ENCODE measurements at regions not wholly inside any gene's neighbourhood (a gene's known extent, or its start where the extent isn't known, plus 50 kb on each side); places are given as distances from the start of the nearest gene placed in this dataset.
"Not testable (repeated sequence)": the region's sequence is repeated elsewhere in the genome, so short reads cannot be mapped to it uniquely, and the experiment has no call there.

GRCh38 chr16:24624102-24624501 is 84.7 kb downstream of the RBBP6 start:
- no peak for DNase-seq

DNA sequence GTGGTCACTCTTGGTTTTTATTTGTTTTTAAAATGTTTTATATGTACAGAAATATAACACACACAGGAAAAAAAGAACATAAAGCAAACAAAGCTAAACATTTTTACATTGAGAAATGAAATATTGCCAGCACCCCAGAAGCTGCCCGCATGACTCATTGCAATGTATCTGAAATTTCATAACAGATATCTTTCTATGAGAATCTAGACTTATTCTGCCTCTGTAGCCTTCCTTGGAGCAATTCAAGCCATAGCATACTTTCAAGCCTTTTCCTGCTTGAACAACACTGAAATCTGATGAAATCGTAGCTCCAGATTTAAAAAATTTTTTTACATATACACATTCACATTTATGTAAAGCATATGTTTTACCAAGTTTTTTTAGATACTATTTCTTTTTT is 86.9 kb downstream of the RBBP6 start:
- DNase-seq, result no peak

DNA sequence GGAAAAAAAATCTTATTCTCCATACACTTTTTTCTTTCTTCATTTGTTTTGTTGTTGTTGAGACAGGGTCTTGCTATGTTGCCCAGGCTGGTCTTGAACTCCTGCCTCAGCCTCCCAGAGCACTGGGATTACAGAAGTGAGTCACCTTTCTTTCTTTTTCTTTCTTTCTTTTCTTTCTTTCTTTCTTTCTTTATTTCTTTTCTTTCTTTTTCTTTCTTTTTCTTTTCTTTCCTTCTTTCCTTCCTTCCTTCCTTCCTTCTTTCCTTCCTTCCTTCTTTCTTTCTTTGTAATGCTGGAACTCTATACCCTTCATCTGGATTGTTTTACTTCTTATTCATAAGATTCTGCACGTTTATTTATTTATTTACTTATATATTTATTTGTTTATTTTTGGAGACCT is 94.5 kb upstream of the TNRC6A start:
- DNase-seq, result no peak

DNA sequence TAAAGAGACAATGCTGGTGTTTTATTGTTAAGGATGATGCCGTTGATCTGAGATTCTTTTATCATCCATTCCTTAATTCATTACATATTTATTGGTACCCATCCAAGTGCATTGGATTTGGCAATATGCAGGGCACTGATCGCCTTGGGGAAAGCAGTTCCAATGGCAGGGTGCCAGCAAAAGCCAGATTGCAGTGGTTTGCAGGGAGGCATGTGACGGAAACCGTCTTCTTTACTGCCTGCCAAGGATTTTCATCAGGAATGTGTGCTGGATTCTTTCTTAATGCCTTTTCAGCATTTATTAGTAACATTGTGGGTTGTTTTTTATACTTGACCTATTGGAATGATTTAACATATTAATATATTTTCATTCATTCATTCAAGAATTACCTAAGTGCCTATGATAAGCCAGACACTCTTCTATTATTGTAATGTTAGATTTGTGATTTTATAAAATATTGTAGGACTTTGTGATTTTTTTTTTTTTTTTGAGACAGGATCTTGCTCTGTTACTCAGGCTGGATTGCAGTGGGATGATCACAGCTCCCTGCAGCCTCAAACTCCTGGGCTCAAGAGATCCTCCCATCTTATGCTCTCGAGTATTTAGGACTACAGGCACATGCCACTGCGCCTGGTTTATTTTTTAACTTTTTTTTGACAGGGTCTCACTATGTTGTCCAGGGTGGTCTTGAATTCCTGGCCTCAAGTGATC is 93.4 kb upstream of the TNRC6A start:
- peak in 1 of 2 experiments; percentile 52 for DNase-seq

- no peak for DNase-seq
Observed at GRCh38 chr16:24639769-24640168, 89.7 kb upstream of the TNRC6A start.

GRCh38 chr16:24643489-24643888 is 86.0 kb upstream of the TNRC6A start:
- no peak for DNase-seq

DNA sequence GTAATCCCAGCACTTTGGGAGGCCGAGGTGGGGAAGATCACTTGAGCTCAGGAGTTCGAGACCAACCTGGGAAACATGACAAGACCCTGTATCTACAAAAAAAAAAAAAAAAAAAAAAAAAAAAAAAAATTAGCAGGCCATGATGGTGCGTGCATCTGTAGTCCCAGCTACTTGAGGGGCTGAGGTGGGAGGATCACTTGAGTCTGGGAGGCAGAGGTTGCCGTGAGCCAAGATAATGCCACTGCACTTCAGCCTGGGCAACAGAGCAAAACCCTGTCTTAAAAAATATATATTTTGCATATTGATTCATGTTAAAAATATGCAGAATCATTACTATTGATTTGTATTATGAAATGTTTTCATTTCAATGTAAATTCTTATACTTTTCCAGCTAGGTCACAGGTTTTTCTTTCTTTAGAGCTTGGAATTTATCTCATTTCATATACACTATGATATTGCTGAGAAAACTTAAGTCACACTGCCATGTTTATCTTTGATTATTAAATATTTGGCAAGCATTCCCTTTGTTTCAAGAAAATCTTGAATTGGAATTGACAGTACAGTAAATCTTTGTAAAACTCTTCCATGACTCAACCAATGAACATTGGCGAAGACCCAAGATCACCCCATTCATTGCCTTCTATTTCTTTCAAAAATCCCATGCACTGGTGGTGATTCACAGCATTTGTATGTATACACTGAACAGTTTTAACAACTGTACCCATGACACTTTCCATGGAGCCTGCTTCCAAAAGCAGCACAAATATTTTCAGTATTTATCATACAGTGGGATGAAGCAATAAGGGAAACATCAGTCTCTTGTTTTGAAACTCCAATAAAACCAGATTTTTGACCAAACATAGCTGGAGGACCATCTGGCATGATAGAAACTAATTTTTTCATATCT is 83.5 kb upstream of the TNRC6A start:
- DNase-seq, result no peak

- DNase-seq, result no peak
Observed at GRCh38 chr16:24646646-24646995, 82.8 kb upstream of the TNRC6A start.

DNA sequence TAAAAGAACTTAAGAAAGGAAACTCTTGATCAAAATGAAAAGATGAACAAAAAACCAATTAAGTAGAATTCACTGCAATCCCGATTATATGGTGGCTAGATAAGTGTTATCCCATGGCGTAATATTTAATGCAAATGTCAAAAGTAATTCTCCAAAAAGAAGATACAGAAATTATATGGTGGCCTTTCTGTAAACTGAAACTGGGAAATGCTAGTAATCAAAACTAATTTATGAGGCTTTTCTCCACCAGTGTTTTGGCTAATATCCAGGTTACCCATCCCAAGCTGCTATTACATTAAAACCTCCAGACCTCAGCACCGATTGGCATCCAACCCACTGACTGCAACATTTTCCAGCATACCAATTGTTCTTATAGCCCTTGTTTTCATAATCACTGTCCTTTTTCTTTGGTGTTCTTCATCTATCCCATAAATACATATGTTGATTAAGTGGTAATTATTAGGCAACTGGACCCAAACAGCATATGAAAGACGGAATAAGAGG is 77.2 kb upstream of the TNRC6A start:
- no peak for DNase-seq

DNA sequence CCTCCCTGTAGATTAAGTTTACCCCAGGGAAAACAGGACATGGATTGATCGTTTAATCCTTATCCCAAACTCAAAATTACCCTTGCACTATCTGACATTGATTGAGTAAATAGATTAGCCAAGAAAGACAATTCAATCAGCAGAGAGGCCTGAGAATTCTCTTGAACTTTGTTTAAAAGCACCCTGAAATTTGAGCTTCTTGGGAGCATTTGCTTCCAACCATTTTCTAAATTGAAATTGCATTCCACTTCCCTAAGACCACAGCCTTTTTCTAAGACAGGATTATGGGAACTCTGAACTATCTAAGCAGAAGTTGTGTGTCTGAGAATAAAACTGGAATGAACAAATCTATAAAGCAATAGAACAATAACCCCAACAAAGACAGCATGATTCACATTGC is 76.6 kb upstream of the TNRC6A start:
- DNase-seq, result no peak

- DNase-seq, result no peak
Observed at GRCh38 chr16:24653725-24654124, 75.7 kb upstream of the TNRC6A start.

DNA sequence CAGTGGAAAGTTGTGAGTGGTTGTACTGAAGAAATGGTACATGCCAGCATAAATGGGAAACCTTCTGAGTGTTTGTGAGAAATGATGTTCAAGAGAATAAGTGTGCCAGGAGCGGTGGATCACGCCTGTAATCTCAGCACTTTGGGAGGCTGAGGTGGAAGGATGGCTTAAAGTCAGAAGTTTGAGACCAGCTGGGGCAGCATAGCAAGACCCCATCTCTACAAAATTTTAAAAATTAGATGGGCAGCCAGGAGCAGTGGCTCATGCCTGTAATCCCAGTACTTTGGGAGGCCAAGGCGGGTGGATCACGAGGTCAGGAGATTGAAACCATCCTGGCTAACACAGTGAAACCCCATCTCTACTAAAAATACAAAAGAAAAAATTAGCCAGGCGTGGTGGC is 63.5 kb upstream of the TNRC6A start:
- not testable (repeated sequence) for DNase-seq

- peak in 1 of 2 experiments; percentile 17 for DNase-seq
Observed at GRCh38 chr16:24667244-24667764, 62.1 kb upstream of the TNRC6A start.

DNA sequence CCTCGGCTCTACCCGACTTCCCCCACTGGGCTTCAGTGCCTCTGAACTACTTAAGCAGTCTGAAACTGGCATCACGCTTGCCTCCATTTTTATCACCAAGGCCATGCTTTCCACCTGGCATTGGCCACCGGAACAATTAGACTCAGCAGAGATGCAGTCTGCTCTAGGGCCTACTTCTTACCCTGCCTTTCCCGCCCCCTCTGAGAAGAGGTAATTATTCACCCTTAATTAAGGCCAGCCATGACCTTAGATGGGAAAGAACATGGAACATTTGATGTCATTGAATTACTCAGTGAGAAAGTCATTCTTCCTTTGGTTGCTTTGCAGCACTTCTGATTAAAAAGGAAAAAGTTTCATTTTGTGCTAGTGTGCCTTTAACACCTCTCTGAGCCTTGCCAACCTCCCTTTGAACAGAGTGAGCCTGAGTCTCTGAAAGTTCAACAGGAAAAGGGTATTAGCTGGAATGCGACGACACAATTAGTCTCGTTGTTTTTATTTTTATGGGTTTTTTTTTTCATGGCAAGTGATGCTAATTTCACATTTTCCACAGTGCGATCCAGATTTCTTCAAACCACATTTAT is 60.9 kb upstream of the TNRC6A start:
- DNase-seq, result peak in 1 of 2 experiments; percentile 13

DNA sequence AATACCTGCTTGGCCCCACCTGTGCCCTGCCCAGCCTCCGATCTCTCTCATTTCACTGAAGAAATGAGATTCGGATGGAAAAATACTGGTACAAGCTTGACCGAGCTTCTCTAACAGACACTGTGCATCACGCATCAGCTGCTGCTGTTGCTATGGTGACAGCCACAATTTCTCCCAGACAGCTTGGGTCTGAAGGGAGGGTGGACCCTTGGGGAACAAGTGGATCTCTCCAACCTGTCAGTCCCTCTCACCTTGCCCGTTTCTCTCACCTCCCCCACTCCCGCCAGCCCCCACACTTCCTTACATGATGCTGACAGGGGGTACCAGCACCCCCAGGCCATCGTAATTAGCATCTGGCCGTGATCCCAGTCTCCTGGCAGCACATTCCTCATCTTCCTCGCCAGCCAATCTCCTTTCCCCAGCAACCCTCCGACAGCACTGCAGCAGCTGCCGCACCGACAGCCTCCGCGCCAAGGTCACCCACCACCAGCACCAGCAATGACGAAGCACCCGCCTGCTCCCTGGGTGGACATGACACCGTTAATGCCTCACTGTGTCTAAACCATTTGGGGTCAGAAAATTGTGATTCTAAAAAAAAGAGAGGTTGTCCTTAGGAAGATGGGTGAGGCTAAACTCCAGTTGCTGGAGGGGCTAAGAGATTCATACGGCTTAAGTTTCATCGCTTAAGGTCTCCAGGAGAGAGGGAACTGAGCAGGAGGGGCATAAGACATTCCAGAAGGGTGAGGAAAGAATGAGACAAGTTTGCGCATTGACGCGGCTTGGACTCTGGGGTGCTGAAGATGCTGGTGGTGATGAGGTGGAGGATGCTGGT is 58.6 kb upstream of the TNRC6A start:
- DNase-seq, result peak; percentile 98 to 100

- DNase-seq, result peak in 1 of 2 experiments; percentile 7
Observed at GRCh38 chr16:24671455-24671954, 57.9 kb upstream of the TNRC6A start.

GRCh38 chr16:24673155-24673554 is 56.3 kb upstream of the TNRC6A start:
- DNase-seq, result no peak

- no peak for DNase-seq
Observed at GRCh38 chr16:24674877-24675276, 54.6 kb upstream of the TNRC6A start.

DNA sequence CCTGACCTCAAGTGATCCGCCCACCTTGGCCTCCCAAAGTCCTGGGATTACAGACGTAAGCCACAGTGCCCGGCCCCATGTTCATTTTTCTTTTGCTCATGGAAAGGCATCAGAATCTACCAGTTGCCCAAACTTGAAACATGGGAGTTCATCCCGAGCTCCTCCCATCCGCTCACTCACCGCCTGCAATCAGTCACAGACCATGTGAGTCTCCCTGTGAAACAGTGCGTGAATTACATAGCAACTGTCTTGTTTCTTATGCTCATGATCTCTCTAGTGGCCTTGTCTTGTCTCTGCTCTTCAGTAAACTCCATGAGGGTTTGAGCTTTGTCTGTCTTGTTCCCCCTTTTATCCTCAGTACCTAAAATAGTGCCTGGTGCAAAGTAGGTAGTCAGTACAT is 52.1 kb upstream of the TNRC6A start:
- no peak for DNase-seq

Data from cerebellar nuclear complex (tissue), 1 donor.